ENCODE measurements at regions not wholly inside any gene's neighbourhood (a gene's known extent, or its start where the extent isn't known, plus 50 kb on each side); places are given as distances from the start of the nearest gene placed in this dataset.
"Not testable (repeated sequence)": the region's sequence is repeated elsewhere in the genome, so short reads cannot be mapped to it uniquely, and the experiment has no call there.

- Histone ChIP-seq H3K4me2 (ENCODE audit: insufficient read depth, low read length) (peak overlapping the region; percentile 84), H3K4me1 (ENCODE audit: insufficient read depth, low read length) (peaks cover 14% of the 10 kb centered on the region), H3K4me3 (ENCODE audit: insufficient read depth, low read length) (peak overlapping the region; percentile 69), H4K20me1 (ENCODE audit: insufficient read depth, low read length) (no peaks in the 10 kb centered on the region), H3K27me3 (ENCODE audit: insufficient read depth, low read length) (no peaks in the 10 kb centered on the region), H2AFZ (ENCODE audit: low read length) (peak overlapping the region; percentile 67), H3K36me3 (ENCODE audit: insufficient read depth, low read length) (peaks cover 6% of the 10 kb centered on the region), H3K79me2 (ENCODE audit: insufficient read depth, low read length) (peaks cover 8% of the 10 kb centered on the region), H3K9me3 (ENCODE audit: low read depth, low read length) (no peaks in the 10 kb centered on the region), H3K27ac (ENCODE audit: low read depth, low read length) (peak overlapping the region; percentile 57)
- DNase-seq (ENCODE audit: insufficient read length, low spot score, missing footprints) = peak; percentile 25
- TF ChIP-seq, protein P1, sequence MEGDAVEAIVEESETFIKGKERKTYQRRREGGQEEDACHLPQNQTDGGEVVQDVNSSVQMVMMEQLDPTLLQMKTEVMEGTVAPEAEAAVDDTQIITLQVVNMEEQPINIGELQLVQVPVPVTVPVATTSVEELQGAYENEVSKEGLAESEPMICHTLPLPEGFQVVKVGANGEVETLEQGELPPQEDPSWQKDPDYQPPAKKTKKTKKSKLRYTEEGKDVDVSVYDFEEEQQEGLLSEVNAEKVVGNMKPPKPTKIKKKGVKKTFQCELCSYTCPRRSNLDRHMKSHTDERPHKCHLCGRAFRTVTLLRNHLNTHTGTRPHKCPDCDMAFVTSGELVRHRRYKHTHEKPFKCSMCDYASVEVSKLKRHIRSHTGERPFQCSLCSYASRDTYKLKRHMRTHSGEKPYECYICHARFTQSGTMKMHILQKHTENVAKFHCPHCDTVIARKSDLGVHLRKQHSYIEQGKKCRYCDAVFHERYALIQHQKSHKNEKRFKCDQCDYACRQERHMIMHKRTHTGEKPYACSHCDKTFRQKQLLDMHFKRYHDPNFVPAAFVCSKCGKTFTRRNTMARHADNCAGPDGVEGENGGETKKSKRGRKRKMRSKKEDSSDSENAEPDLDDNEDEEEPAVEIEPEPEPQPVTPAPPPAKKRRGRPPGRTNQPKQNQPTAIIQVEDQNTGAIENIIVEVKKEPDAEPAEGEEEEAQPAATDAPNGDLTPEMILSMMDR (IDR thresholded peaks at IDR 0.05; ENCODE audit: extremely low read depth, low read depth, low read length) = no peak
Measured at GRCh38 chr6:27830212-27830599, 82.0 kb downstream of the OR2B2 start.

DNA sequence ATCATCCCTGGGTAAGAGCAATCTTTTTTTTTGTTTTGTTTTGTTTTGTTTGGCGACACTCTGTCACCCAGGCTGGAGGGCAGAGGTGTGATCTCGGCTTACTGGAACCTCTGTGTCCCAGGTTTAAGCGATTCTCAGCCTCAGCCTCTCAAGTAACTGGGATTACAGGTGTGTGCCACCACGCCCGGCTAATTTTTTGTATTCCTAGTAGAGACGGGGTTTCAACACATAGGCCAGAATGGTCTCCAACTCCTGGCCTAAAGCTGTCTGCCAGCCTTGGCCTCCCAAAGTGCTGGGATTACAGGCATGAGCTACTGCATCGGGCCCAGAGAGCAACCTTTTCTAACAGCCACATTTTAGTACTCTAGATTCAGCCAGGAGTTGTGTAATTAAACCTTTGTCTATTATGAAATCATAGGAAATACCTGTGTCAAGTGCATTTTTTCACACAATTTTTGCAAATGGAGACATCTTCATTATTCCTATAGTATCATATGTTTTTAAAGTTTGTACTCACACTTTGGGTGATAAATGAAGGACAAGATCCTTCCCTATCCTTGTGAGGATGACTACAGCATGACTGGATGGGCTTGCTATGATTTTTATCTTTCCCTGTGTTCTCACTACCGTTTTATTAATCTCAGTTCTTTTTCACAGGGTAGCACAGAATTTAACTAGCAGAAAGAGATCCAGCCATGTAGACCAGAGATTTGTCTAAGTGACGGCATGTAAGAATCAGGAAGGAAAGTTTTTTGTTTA, 82.6 kb downstream of the OR2B2 start:
- H3K79me2 ChIP-seq (ENCODE audit: insufficient read depth, low read length) = peaks cover 3% of the 10 kb centered on the region
- H3K27me3 ChIP-seq (ENCODE audit: insufficient read depth, low read length) = no peaks in the 10 kb centered on the region
- TF ChIP-seq, protein P1 (IDR thresholded peaks at IDR 0.05; ENCODE audit: extremely low read depth, low read depth, low read length) = no peak
- DNase-seq (ENCODE audit: insufficient read length, low spot score, missing footprints) = peak; percentile 92
- H3K4me2 ChIP-seq (ENCODE audit: insufficient read depth, low read length) = peak overlapping the region; percentile 84
- peak overlapping the region; percentile 57 for H3K27ac ChIP-seq (ENCODE audit: low read depth, low read length)
- no peaks in the 10 kb centered on the region for H3K9me3 ChIP-seq (ENCODE audit: low read depth, low read length)
- H2AFZ ChIP-seq (ENCODE audit: low read length) = no peak overlapping the region
- H4K20me1 ChIP-seq (ENCODE audit: insufficient read depth, low read length) = no peaks in the 10 kb centered on the region
- H3K4me3 ChIP-seq (ENCODE audit: insufficient read depth, low read length) = peak overlapping the region; percentile 69
- peaks cover 6% of the 10 kb centered on the region for H3K36me3 ChIP-seq (ENCODE audit: insufficient read depth, low read length)
- H3K4me1 ChIP-seq (ENCODE audit: insufficient read depth, low read length) = peaks cover 16% of the 10 kb centered on the region

DNA sequence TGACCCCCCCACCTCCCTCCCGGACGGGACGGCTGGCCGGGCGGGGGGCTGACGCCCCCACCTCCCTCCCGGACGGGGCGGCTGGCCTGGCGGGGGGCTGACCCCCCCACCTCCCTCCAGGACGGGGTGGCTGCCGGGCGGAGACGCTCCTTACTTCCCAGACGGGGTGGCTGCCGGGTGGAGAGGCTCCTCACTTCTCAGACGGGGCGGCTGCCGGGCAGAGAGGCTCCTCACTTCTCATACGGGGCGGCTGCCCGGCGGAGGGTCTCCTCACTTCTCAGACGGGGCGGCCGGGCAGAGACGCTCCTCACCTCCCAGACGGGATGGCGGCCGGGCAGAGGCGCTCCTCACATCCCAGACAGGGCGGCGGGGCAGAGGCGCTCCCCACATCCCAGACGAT, 84.7 kb downstream of the OR2B2 start:
- H3K36me3 ChIP-seq (ENCODE audit: insufficient read depth, low read length); H3K4me3 ChIP-seq (ENCODE audit: insufficient read depth, low read length); H3K9me3 ChIP-seq (ENCODE audit: low read depth, low read length); H3K27ac ChIP-seq (ENCODE audit: low read depth, low read length); H2AFZ ChIP-seq (ENCODE audit: low read length); DNase-seq (ENCODE audit: insufficient read length, low spot score, missing footprints); H3K27me3 ChIP-seq (ENCODE audit: insufficient read depth, low read length); H4K20me1 ChIP-seq (ENCODE audit: insufficient read depth, low read length); H3K79me2 ChIP-seq (ENCODE audit: insufficient read depth, low read length); H3K4me2 ChIP-seq (ENCODE audit: insufficient read depth, low read length): not testable (repeated sequence)
- H3K4me1 ChIP-seq (ENCODE audit: insufficient read depth, low read length) = peaks cover 22% of the 10 kb centered on the region

GRCh38 chr6:27826612-27826985, 85.6 kb downstream of the OR2B2 start:
- H2AFZ ChIP-seq (ENCODE audit: low read length); H3K9me3 ChIP-seq (ENCODE audit: low read depth, low read length); H3K27ac ChIP-seq (ENCODE audit: low read depth, low read length); H3K27me3 ChIP-seq (ENCODE audit: insufficient read depth, low read length); H4K20me1 ChIP-seq (ENCODE audit: insufficient read depth, low read length); H3K4me2 ChIP-seq (ENCODE audit: insufficient read depth, low read length); H3K36me3 ChIP-seq (ENCODE audit: insufficient read depth, low read length); H3K4me3 ChIP-seq (ENCODE audit: insufficient read depth, low read length); H3K79me2 ChIP-seq (ENCODE audit: insufficient read depth, low read length); DNase-seq (ENCODE audit: insufficient read length, low spot score, missing footprints): not testable (repeated sequence)
- H3K4me1 ChIP-seq (ENCODE audit: insufficient read depth, low read length) = peaks cover 19% of the 10 kb centered on the region

DNA sequence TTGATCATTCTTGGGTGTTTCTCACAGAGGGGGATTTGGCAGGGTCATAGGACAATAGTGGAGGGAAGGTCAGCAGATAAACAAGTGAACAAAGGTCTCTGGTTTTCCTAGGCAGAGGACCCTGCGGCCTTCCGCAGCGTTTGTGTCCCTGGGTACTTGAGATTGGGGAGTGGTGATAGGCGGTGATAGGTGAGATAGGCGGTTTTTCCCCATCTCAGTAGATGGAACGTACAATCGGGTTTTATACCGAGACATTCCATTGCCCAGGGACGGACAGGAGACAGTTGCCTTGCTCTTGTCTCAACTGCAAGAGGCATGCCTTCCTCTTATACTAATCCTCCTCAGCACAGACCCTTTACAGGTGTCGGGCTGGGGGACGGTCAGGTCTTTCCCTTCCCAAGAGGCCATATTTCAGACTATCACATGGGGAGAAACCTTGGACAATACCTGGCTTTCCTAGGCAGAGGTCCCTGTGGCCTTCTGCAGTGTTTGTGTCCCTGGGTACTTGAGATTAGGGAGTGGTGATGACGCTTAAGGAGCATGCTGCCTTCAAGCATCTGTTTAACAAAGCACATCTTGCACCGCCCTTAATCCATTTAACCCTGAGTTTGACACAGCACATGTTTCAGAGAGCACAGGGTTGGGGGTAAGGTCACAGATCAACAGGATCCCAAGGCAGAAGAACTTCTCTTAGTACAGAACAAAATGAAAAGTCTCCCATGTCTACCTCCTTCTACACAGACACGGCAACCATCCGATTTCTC, 86.2 kb downstream of the OR2B2 start:
- not testable (repeated sequence) for H2AFZ ChIP-seq (ENCODE audit: low read length); H3K27ac ChIP-seq (ENCODE audit: low read depth, low read length); DNase-seq (ENCODE audit: insufficient read length, low spot score, missing footprints); H3K79me2 ChIP-seq (ENCODE audit: insufficient read depth, low read length); H3K4me2 ChIP-seq (ENCODE audit: insufficient read depth, low read length); H3K4me3 ChIP-seq (ENCODE audit: insufficient read depth, low read length); H3K27me3 ChIP-seq (ENCODE audit: insufficient read depth, low read length); H4K20me1 ChIP-seq (ENCODE audit: insufficient read depth, low read length); H3K9me3 ChIP-seq (ENCODE audit: low read depth, low read length); H3K36me3 ChIP-seq (ENCODE audit: insufficient read depth, low read length)
- H3K4me1 ChIP-seq (ENCODE audit: insufficient read depth, low read length) = peaks cover 18% of the 10 kb centered on the region

Data from osteoblast (primary cell).